Activated T-helper 1 cell treated with anti-CD3 and anti-CD28 coated beads, Interleukin-12 subunit alpha, Interleukin-12 subunit beta, Interleukin-2, Interleukin-4 antibody, amounts not matched to agents 30 ng/mL and 10 ng/mL and 1 ng/mL, durations not matched to agents 14 hours and 24 hours and 36 hours (primary cell): ENCODE measurements at regions not wholly inside any gene's neighbourhood (a gene's known extent, or its start where the extent isn't known, plus 50 kb on each side); places are given as distances from the start of the nearest gene placed in this dataset.
"Not testable (repeated sequence)": the region's sequence is repeated elsewhere in the genome, so short reads cannot be mapped to it uniquely, and the experiment has no call there.

Experiments
- DNase-seq: peaks from one replicate; pipeline ENCODE4 v3.0.0; 2021; ENCODE audit warnings: low spot score
- H3K27ac Mint-ChIP-seq: one replicate; pipeline ENCODE4 v1.8.0; 2021; ENCODE audit warnings: mild to moderate bottlenecking, mixed read lengths
- H3K27me3 Mint-ChIP-seq: one replicate; pipeline ENCODE4 v1.8.0; 2022; ENCODE audit warnings: mild to moderate bottlenecking, moderate library complexity, mixed read lengths; ENCODE audit not compliant: insufficient read depth
- H3K36me3 Mint-ChIP-seq: one replicate; pipeline ENCODE4 v1.8.0; 2021; ENCODE audit warnings: low read depth, mixed read lengths
- H3K4me1 Mint-ChIP-seq: one replicate; pipeline ENCODE4 v1.8.0; 2021; ENCODE audit warnings: low read depth, mixed read lengths
- H3K4me3 Mint-ChIP-seq: one replicate; pipeline ENCODE4 v1.8.0; 2021; ENCODE audit warnings: mild to moderate bottlenecking, moderate library complexity, mixed read lengths
- H3K9me3 Mint-ChIP-seq: one replicate; pipeline ENCODE4 v1.8.0; 2021; ENCODE audit warnings: mixed read lengths
- intact Hi-C: fragments of 100-400 bp; cut with micrococcal nuclease; formaldehyde crosslinking; loops from one replicate; pipeline ENCODE4 v1.15.1; 2024

- no peaks in the 10 kb centered on the region for H3K9me3 Mint-ChIP-seq
- no peaks in the 10 kb centered on the region for H3K36me3 Mint-ChIP-seq
- peaks cover 4% of the 10 kb centered on the region for H3K27me3 Mint-ChIP-seq
- H3K4me3 Mint-ChIP-seq: no peak overlapping the region
- no peaks in the 10 kb centered on the region for H3K4me1 Mint-ChIP-seq
- no peak overlapping the region for H3K27ac Mint-ChIP-seq
- DNase-seq: no peak
- intact Hi-C loops: no loop called here
Observed at GRCh38 chr3:158935846-158936245, 134.0 kb downstream of the MFSD1 start.

DNA sequence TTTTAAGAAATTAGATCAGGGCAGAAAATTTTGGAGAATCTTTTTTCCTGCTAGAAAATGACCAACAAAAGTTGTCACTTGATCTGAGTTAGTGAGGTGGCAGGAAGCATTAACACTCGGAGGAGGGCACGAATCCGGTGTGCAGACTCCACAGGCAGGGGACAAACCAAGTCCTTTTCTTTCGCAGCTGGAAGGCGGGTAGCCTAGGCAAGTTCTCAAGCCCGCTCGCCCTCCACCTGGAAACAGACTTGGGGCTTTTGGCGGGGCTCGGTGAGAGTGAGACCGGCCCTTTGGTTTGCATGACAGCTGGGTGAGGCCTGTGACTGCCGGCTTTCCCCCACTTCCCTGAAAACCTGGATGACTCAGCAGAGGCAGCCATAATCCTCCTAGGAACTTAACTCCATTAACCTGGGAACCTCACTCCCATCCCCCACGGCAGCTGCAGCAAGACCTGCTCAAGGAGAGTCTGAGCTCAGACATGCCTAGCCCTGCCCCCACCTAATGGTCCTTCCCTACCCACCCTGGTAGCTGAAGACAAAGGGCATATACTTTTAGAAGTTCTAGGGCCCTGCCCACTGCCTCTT lies 134.8 kb downstream of the MFSD1 start:
- intact Hi-C loops: no loop called here
- no peak overlapping the region for H3K4me3 Mint-ChIP-seq
- H3K9me3 Mint-ChIP-seq: no peaks in the 10 kb centered on the region
- H3K27ac Mint-ChIP-seq: no peak overlapping the region
- DNase-seq: no peak
- peaks cover 4% of the 10 kb centered on the region for H3K27me3 Mint-ChIP-seq
- H3K4me1 Mint-ChIP-seq: no peaks in the 10 kb centered on the region
- no peaks in the 10 kb centered on the region for H3K36me3 Mint-ChIP-seq

DNA sequence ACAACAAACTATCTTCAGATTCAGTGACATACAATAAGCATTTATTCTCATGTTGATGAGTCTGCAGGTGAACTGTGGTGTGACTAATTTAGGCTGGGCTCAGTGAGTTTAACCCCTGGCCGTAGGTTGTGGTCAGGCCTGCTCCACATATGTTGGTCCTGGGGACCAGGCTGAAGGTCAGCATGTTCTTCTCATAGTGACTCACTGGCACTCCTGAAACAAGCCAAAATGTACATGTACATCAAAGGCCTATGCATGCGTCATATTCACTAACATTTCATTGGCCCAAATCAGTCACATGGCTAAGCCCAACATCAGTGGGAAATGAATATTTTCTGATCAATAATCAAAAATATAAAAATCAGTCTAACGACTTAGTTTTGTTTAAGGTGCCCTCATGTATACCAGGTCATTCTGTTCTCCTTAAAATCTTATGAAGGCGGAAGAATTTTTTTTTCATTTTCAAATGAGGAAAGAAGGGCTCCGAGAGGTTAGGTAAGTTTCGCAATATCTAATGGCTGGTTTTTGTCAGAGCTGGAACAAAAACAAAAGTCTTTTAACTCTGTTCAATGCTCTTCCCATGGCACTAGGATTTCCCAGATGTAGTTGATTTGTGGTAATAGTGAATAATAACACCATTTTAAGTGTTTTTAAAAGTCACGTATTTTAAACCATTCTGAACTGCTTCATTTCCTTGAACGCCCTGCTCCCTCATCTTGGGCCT lies 148.5 kb downstream of the MFSD1 start:
- intact Hi-C loops: loop anchor here (2.0 kb wide), 1 partner anchor 60 kb away; no protein-coding TSS in a partner anchor
- no peaks in the 10 kb centered on the region for H3K27me3 Mint-ChIP-seq
- H3K36me3 Mint-ChIP-seq: no peaks in the 10 kb centered on the region
- DNase-seq: no peak
- H3K9me3 Mint-ChIP-seq: no peaks in the 10 kb centered on the region
- no peak overlapping the region for H3K4me3 Mint-ChIP-seq
- H3K27ac Mint-ChIP-seq: no peak overlapping the region
- no peaks in the 10 kb centered on the region for H3K4me1 Mint-ChIP-seq

DNA sequence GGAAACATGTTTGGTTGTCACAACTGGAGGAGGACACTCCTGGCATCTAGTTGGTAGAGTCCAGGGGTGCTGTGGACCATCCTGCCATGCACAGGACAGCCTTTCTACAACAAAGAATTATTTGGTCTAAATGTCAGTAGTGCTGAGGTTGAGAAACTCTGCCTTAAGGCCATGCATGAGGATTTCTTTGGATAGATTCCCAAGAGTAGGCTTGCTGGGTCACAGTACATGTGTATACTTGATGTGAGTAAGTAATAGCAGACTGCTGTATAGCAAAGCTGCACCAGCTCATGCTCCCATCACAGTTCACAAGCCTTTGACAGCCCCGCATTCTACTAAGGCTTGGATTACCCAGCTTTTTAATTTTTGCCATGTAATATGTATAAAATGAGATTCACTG lies 151.3 kb downstream of the MFSD1 start:
- H3K4me1 Mint-ChIP-seq: no peaks in the 10 kb centered on the region
- H3K4me3 Mint-ChIP-seq: no peak overlapping the region
- intact Hi-C loops: no loop called here
- H3K27me3 Mint-ChIP-seq: no peaks in the 10 kb centered on the region
- H3K36me3 Mint-ChIP-seq: no peaks in the 10 kb centered on the region
- no peaks in the 10 kb centered on the region for H3K9me3 Mint-ChIP-seq
- no peak overlapping the region for H3K27ac Mint-ChIP-seq
- DNase-seq: no peak

GRCh38 chr3:158954420-158954819 lies 152.6 kb downstream of the MFSD1 start:
- Mint-ChIP-seq H3K9me3 (no peaks in the 10 kb centered on the region), H3K27me3 (no peaks in the 10 kb centered on the region), H3K4me3 (no peak overlapping the region), H3K36me3 (no peaks in the 10 kb centered on the region), H3K27ac (no peak overlapping the region), H3K4me1 (no peaks in the 10 kb centered on the region)
- DNase-seq: no peak
- intact Hi-C loops: no loop called here

- H3K36me3 Mint-ChIP-seq, H3K27me3 Mint-ChIP-seq, H3K4me3 Mint-ChIP-seq, DNase-seq, H3K27ac Mint-ChIP-seq, H3K9me3 Mint-ChIP-seq, H3K4me1 Mint-ChIP-seq, intact Hi-C loops: not testable (repeated sequence)
Observed at GRCh38 chr3:158957777-158958176, 155.9 kb downstream of the MFSD1 start.

GRCh38 chr3:158958873-158959272 lies 157.0 kb downstream of the MFSD1 start:
- Mint-ChIP-seq H3K4me3 (no peak overlapping the region), H3K27me3 (no peaks in the 10 kb centered on the region), H3K9me3 (no peaks in the 10 kb centered on the region), H3K4me1 (no peaks in the 10 kb centered on the region), H3K27ac (no peak overlapping the region), H3K36me3 (no peaks in the 10 kb centered on the region)
- no peak for DNase-seq
- intact Hi-C loops: no loop called here

DNA sequence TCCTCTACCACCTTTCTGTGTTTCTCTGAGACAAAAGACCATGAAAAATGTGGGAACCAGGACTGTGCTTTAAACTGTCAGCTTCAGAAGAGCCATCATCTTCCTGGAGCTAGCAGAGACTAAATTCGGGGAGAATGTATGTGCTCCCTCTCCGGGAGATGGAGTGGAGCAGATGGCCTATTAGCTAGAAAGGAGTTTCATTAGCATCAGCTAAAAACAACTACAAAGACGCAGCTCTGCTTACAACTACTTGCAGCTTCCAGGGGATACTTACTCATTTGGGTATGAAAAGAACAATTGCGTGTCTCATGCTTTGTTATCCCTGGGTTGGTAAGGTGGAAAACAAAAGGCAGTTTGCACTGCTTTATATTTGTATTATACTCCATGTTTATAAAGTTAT lies 159.6 kb downstream of the MFSD1 start:
- Mint-ChIP-seq H3K4me3 (no peak overlapping the region), H3K27ac (no peak overlapping the region), H3K4me1 (no peaks in the 10 kb centered on the region), H3K27me3 (peaks cover 3% of the 10 kb centered on the region), H3K9me3 (no peaks in the 10 kb centered on the region), H3K36me3 (no peaks in the 10 kb centered on the region)
- DNase-seq: no peak
- intact Hi-C loops: no loop called here

- no peaks in the 10 kb centered on the region for H3K36me3 Mint-ChIP-seq
- H3K27me3 Mint-ChIP-seq: peaks cover 3% of the 10 kb centered on the region
- H3K9me3 Mint-ChIP-seq: no peaks in the 10 kb centered on the region
- no peak overlapping the region for H3K4me3 Mint-ChIP-seq
- DNase-seq: no peak
- intact Hi-C loops: no loop called here
- H3K27ac Mint-ChIP-seq: no peak overlapping the region
- H3K4me1 Mint-ChIP-seq: no peaks in the 10 kb centered on the region
Observed at GRCh38 chr3:158961911-158962310, 160.1 kb downstream of the MFSD1 start.

GRCh38 chr3:158970006-158970405 lies 168.2 kb downstream of the MFSD1 start:
- no peaks in the 10 kb centered on the region for H3K9me3 Mint-ChIP-seq
- no peaks in the 10 kb centered on the region for H3K4me1 Mint-ChIP-seq
- no peak overlapping the region for H3K27ac Mint-ChIP-seq
- no peaks in the 10 kb centered on the region for H3K36me3 Mint-ChIP-seq
- DNase-seq: no peak
- H3K27me3 Mint-ChIP-seq: peaks cover 5% of the 10 kb centered on the region
- H3K4me3 Mint-ChIP-seq: no peak overlapping the region
- intact Hi-C loops: no loop called here

- no peaks in the 10 kb centered on the region for H3K36me3 Mint-ChIP-seq
- no peaks in the 10 kb centered on the region for H3K4me1 Mint-ChIP-seq
- DNase-seq: no peak
- H3K9me3 Mint-ChIP-seq: no peaks in the 10 kb centered on the region
- intact Hi-C loops: no loop called here
- peaks cover 2% of the 10 kb centered on the region for H3K27me3 Mint-ChIP-seq
- H3K4me3 Mint-ChIP-seq: no peak overlapping the region
- H3K27ac Mint-ChIP-seq: no peak overlapping the region
Observed at GRCh38 chr3:158974904-158975303, 173.1 kb downstream of the MFSD1 start.

- no peak for DNase-seq
- no peaks in the 10 kb centered on the region for H3K27me3 Mint-ChIP-seq
- H3K27ac Mint-ChIP-seq: no peak overlapping the region
- no peaks in the 10 kb centered on the region for H3K9me3 Mint-ChIP-seq
- H3K36me3 Mint-ChIP-seq: no peaks in the 10 kb centered on the region
- no peaks in the 10 kb centered on the region for H3K4me1 Mint-ChIP-seq
- intact Hi-C loops: no loop called here
- H3K4me3 Mint-ChIP-seq: no peak overlapping the region
Observed at GRCh38 chr3:158976966-158977365, 175.1 kb downstream of the MFSD1 start.

DNA sequence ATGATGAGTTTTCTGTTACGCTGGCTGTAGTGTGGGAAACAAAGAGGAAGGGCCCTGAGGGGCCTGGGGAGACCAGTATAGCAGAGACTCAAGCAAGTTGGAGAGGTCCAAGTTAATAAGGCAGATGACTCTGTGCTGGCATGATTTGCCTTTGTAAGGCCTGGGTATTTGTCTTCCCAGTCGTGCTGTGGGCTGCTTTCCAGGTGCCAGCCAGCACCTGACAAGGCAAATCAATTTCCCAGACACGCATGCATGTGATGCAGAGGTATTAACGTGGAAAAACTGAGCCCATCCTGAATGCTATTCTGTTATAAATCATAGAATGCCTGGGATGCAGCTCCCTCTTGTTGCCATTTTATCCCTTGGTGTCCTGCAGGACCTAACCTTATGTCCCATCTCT lies 175.6 kb downstream of the MFSD1 start:
- Mint-ChIP-seq H3K27me3 (no peaks in the 10 kb centered on the region), H3K4me1 (no peaks in the 10 kb centered on the region), H3K27ac (no peak overlapping the region), H3K36me3 (no peaks in the 10 kb centered on the region), H3K4me3 (no peak overlapping the region), H3K9me3 (no peaks in the 10 kb centered on the region)
- no peak for DNase-seq
- intact Hi-C loops: no loop called here
